Natural killer cell (primary cell): ENCODE measurements at regions not wholly inside any gene's neighbourhood (a gene's known extent, or its start where the extent isn't known, plus 50 kb on each side); places are given as distances from the start of the nearest gene placed in this dataset.

ENCODE experiments used
- ATAC-seq, 3 donors: fragments of 150-1000 bp in 2 of 3; fragments of 200-7000 bp in 1 of 3; cut with Tn5 transposase; 1 replicate in 1 of 3; 2 replicates in 2 of 3; pipeline ENCODE4 v1.10.0; 2021; ENCODE audit warnings: mild to moderate bottlenecking in 2 of 3, moderate library complexity in 2 of 3
- DNase-seq, 2 donors: peaks; one replicate each; pipeline versions ENCODE4 v3.0.0 to v3.0.0-alpha.2; 2013 to 2021; ENCODE audit warnings: mixed read lengths in 1 of 2
- H3K27ac ChIP-seq: one replicate; pipeline ENCODE4 v1.5.1; 2013; ENCODE audit warnings: mild to moderate bottlenecking, low read length
- H3K27me3 ChIP-seq: one replicate; pipeline ENCODE4 v1.6.1; 2013; ENCODE audit warnings: low read length; ENCODE audit not compliant: control insufficient read depth, insufficient read depth
- H3K36me3 ChIP-seq: one replicate; pipeline ENCODE4 v1.6.1; 2013; ENCODE audit warnings: low read length; ENCODE audit not compliant: control insufficient read depth, insufficient read depth
- H3K4me1 ChIP-seq: one replicate; pipeline ENCODE4 v1.6.1; 2013; ENCODE audit warnings: low read length; ENCODE audit not compliant: control insufficient read depth, insufficient read depth
- H3K4me3 ChIP-seq: one replicate; pipeline ENCODE4 v1.5.1; 2013; ENCODE audit warnings: low read length
- H3K9me3 ChIP-seq: one replicate; pipeline ENCODE4 v1.6.1; 2013; ENCODE audit warnings: low read length; ENCODE audit not compliant: control insufficient read depth, insufficient read depth
- H3K27ac Mint-ChIP-seq, 2 donors: one replicate each; pipeline ENCODE4 v1.8.0; 2022; ENCODE audit warnings: mild to moderate bottlenecking in 2 of 2, mixed read lengths in 2 of 2, moderate library complexity in 1 of 2
- H3K27me3 Mint-ChIP-seq, 2 donors: one replicate each; pipeline ENCODE4 v1.8.0; 2022; ENCODE audit warnings: low read depth in 2 of 2, mixed read lengths in 2 of 2
- H3K36me3 Mint-ChIP-seq: one replicate; pipeline ENCODE4 v1.8.0; 2022; ENCODE audit warnings: mixed read lengths
- H3K4me1 Mint-ChIP-seq, 2 donors: one replicate each; pipeline ENCODE4 v1.8.0; 2022; ENCODE audit warnings: mixed read lengths in 2 of 2
- H3K4me3 Mint-ChIP-seq: one replicate; pipeline ENCODE4 v1.8.0; 2022; ENCODE audit warnings: mild to moderate bottlenecking, moderate library complexity, mixed read lengths
- H3K9me3 Mint-ChIP-seq, 2 donors: one replicate each; pipeline ENCODE4 v1.8.0; 2022; ENCODE audit warnings: mixed read lengths in 2 of 2
- CTCF ChIP-seq: fragments of 200-600 bp; IDR thresholded peaks from one replicate; pipeline ENCODE4 v1.8.0; 2022; ENCODE audit warnings: antibody characterized with exemption
- WGBS: methylation state at CpG from one replicate; pipeline ENCODE4 v1.1.7; 2013; ENCODE audit warnings: missing lambda C conversion rate; ENCODE audit not compliant: insufficient coverage; 5-methylcytosine and 5-hydroxymethylcytosine counted together
- intact Hi-C: fragments of 100-400 bp; cut with micrococcal nuclease; formaldehyde crosslinking; loops from one replicate; pipeline ENCODE4 v1.14.2; 2022

DNA sequence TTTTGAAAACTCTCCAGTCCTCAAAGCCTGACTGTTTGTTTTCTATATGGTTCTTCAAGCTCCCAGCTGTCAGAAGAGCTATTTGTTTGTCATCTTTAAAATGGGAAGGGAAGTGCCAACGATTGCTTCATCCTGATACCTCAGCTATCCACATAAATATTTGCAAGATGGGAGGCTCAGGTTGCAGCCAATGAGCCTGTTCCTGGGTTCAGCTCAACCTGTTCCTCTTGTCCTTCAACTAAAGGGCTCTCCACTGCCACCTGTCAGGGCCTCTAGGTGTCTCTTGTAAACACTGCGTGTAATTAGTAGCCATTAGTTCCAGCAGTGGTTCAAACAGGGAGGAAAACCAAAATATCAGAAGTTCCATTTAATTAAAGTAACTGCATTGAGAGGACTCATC is 445.1 kb downstream of the AJAP1 start:
- H3K36me3 Mint-ChIP-seq, result peaks cover 5% of the 10 kb centered on the region
- DNase-seq (no peak), ATAC-seq (no peak)
- peaks cover under 1 to 3% of the 10 kb centered on the region in 2 donors for H3K9me3 Mint-ChIP-seq
- peaks cover 1 to 10% of the 10 kb centered on the region in 2 donors for H3K27me3 Mint-ChIP-seq
- no peak overlapping the region for H3K4me3 Mint-ChIP-seq
- WGBS, result 46% methylated on average over 2 of the region's 2 CpGs
- H3K27me3 ChIP-seq, result no peaks in the 10 kb centered on the region
- TF ChIP-seq CTCF, result no peak
- no peaks in the 10 kb centered on the region for H3K4me1 Mint-ChIP-seq
- no peaks in the 10 kb centered on the region for H3K9me3 ChIP-seq
- no peaks in the 10 kb centered on the region for H3K36me3 ChIP-seq
- intact Hi-C loops, result no loop called here
- no peak overlapping the region for H3K27ac ChIP-seq
- H3K4me3 ChIP-seq, result no peak overlapping the region
- no peak overlapping the region for H3K27ac Mint-ChIP-seq
- no peaks in the 10 kb centered on the region for H3K4me1 ChIP-seq

DNA sequence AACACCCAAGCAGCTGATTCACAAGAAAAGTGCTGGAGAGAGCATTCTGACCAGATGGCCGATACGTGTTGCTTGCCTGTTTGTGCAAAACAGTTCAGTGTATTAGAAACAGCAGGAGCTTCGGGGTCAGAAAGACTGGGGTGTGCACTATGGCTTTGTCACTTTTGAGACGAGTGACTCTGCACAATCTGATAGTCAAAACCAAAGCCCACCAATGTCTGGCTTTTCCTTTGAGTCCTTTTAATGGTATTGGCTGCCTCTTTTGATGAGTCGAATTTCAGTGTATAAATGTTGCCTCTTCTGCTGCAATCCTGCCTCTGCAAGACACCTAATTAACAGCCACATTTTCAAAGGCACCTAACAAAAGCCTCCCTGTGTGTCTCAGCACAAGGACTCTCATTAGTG is 444.6 kb downstream of the AJAP1 start:
- H3K9me3 Mint-ChIP-seq, result peaks cover 4 to 6% of the 10 kb centered on the region in 2 donors
- peaks cover 3 to 10% of the 10 kb centered on the region in 2 donors for H3K27me3 Mint-ChIP-seq
- Histone ChIP-seq H3K27me3 (no peaks in the 10 kb centered on the region), H3K9me3 (no peaks in the 10 kb centered on the region), H3K4me3 (no peak overlapping the region), H3K36me3 (no peaks in the 10 kb centered on the region), H3K4me1 (no peaks in the 10 kb centered on the region), H3K27ac (no peak overlapping the region)
- no peaks in the 10 kb centered on the region for H3K4me1 Mint-ChIP-seq
- DNase-seq, result no peak
- WGBS, result 78% methylated on average over 5 of the region's 5 CpGs
- no peak for ATAC-seq
- peaks cover 9% of the 10 kb centered on the region for H3K36me3 Mint-ChIP-seq
- TF ChIP-seq CTCF, result no peak
- H3K4me3 Mint-ChIP-seq, result no peak overlapping the region
- intact Hi-C loops, result no loop called here
- H3K27ac Mint-ChIP-seq, result no peak overlapping the region

- no peaks in the 10 kb centered on the region for H3K36me3 ChIP-seq
- H3K27ac ChIP-seq, result no peak overlapping the region
- H3K9me3 ChIP-seq, result peaks cover 2% of the 10 kb centered on the region
- 57% methylated on average over 1 of the region's 1 CpG for WGBS
- no peak overlapping the region for H3K4me3 ChIP-seq
- H3K4me1 Mint-ChIP-seq, result no peaks in the 10 kb centered on the region
- no peak overlapping the region for H3K27ac Mint-ChIP-seq
- intact Hi-C loops, result no loop called here
- TF ChIP-seq CTCF, result no peak
- no peak overlapping the region for H3K4me3 Mint-ChIP-seq
- no peaks in the 10 kb centered on the region for H3K4me1 ChIP-seq
- ATAC-seq (no peak), DNase-seq (no peak)
- no peaks in the 10 kb centered on the region for H3K27me3 ChIP-seq
- H3K27me3 Mint-ChIP-seq, result peaks cover 3 to 10% of the 10 kb centered on the region in 2 donors
- peaks cover 25% of the 10 kb centered on the region for H3K36me3 Mint-ChIP-seq
- peaks cover 8 to 19% of the 10 kb centered on the region in 2 donors for H3K9me3 Mint-ChIP-seq
Measured at GRCh38 chr1:5093042-5093441, 438.6 kb downstream of the AJAP1 start.

- no peak overlapping the region for H3K4me3 ChIP-seq
- no peaks in the 10 kb centered on the region for H3K36me3 Mint-ChIP-seq
- no peak overlapping the region for H3K4me3 Mint-ChIP-seq
- DNase-seq (no peak), ATAC-seq (no peak)
- H3K36me3 ChIP-seq, result no peaks in the 10 kb centered on the region
- H3K27ac ChIP-seq, result no peak overlapping the region
- H3K27me3 Mint-ChIP-seq, result peaks cover 5 to 8% of the 10 kb centered on the region in 2 donors
- H3K4me1 Mint-ChIP-seq, result no peaks in the 10 kb centered on the region
- no peaks in the 10 kb centered on the region for H3K9me3 ChIP-seq
- peaks cover 0 to 2% of the 10 kb centered on the region in 2 donors for H3K9me3 Mint-ChIP-seq
- H3K27ac Mint-ChIP-seq, result no peak overlapping the region
- no peak for TF ChIP-seq CTCF
- intact Hi-C loops, result no loop called here
- 89% methylated on average over 4 of the region's 4 CpGs for WGBS
- no peaks in the 10 kb centered on the region for H3K27me3 ChIP-seq
- no peaks in the 10 kb centered on the region for H3K4me1 ChIP-seq
Measured at GRCh38 chr1:5084676-5085075, 430.3 kb downstream of the AJAP1 start.
